ENCODE measurements at regions not wholly inside any gene's neighbourhood (a gene's known extent, or its start where the extent isn't known, plus 50 kb on each side); places are given as distances from the start of the nearest gene placed in this dataset.

DNA sequence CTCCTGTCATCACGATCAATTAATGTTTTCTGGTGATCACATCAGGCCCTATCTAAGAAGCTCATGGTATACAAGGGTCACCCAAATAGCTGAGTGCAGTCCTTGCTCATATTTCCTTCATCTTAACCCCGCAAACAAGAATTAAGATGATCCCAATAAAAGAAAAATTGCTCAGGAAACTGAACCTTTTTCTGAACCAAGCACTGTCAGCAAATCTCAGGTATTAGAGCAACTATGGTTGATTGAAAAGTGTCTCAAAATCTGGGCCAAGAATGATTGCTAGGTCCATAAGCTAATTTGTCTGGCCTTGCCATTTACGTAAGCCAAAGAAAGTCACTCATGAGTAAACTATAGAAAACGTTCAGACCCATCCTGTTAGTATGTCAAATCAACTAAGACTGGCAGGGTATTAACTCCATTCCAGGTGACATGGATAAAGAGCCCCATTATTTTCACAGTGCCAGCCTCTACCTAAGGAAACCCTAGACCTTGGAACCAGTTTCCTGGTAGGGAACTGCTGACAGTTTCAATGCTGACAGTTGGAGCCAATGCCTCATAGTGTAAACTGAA, 209.3 kb downstream of the DEPDC1B start:
- H3K27ac ChIP-seq (ENCODE audit: low read depth, low read length, poor library complexity, severe bottlenecking) = no peak overlapping the region
- ChIA-PET CTCF (no interaction called here), POLR2A (ENCODE audit: low non-redundant PET) (no interaction called here)
- H3K27me3 ChIP-seq (replicated peaks; ENCODE audit: insufficient read depth, low read depth, low read length, poor library complexity) = no peaks in the 10 kb centered on the region
- DNase-seq (ENCODE audit: low spot score) = no peak
- H3K36me3 ChIP-seq (ENCODE audit: insufficient read depth, low read length, poor library complexity, severe bottlenecking) = no peaks in the 10 kb centered on the region
- BruUV-seq (replicated peaks) = no TSS peak
- H3K9me3 ChIP-seq (ENCODE audit: low read depth, low read length, poor library complexity, severe bottlenecking) = no peaks in the 10 kb centered on the region
- intact Hi-C loops (cut with micrococcal nuclease; ENCODE audit: unreplicated experiment) = no loop called here
- no peak for TF ChIP-seq EZH2 (IDR thresholded peaks at IDR 0.05; ENCODE audit: borderline replicate concordance, low read depth, low read length, poor library complexity, severe bottlenecking)
- TF ChIP-seq, protein P1, sequence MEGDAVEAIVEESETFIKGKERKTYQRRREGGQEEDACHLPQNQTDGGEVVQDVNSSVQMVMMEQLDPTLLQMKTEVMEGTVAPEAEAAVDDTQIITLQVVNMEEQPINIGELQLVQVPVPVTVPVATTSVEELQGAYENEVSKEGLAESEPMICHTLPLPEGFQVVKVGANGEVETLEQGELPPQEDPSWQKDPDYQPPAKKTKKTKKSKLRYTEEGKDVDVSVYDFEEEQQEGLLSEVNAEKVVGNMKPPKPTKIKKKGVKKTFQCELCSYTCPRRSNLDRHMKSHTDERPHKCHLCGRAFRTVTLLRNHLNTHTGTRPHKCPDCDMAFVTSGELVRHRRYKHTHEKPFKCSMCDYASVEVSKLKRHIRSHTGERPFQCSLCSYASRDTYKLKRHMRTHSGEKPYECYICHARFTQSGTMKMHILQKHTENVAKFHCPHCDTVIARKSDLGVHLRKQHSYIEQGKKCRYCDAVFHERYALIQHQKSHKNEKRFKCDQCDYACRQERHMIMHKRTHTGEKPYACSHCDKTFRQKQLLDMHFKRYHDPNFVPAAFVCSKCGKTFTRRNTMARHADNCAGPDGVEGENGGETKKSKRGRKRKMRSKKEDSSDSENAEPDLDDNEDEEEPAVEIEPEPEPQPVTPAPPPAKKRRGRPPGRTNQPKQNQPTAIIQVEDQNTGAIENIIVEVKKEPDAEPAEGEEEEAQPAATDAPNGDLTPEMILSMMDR (conservative IDR thresholded peaks at IDR 0.05; ENCODE audit: low read depth, low read length) = no peak
- H3K4me3 ChIP-seq (ENCODE audit: low read depth, low read length, poor library complexity, severe bottlenecking) = no peak overlapping the region
- H3K4me1 ChIP-seq (ENCODE audit: insufficient read depth, low read length, poor library complexity, severe bottlenecking) = no peaks in the 10 kb centered on the region

DNA sequence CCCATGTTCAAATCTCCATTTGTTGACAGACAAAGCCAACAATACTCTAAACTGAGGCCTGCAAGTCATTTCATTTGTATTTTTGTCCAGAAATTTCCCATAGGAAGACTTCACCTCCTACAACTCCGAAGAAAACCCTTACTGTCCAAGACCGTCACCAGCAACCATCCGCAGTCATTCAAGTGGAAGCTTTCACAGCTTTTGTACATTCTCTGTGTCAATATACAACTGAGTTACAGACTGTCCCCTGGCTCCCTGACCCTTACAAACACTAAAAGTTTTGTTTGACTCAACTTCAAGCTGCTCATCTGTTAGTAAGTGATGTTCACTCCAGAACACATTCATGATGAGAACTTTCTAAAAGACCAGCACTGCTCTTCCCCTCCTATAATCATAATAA, 210.1 kb downstream of the DEPDC1B start:
- intact Hi-C loops (cut with micrococcal nuclease; ENCODE audit: unreplicated experiment) = no loop called here
- H3K9me3 ChIP-seq (ENCODE audit: low read depth, low read length, poor library complexity, severe bottlenecking) = no peaks in the 10 kb centered on the region
- no peak for DNase-seq (ENCODE audit: low spot score)
- ChIA-PET POLR2A (ENCODE audit: low non-redundant PET) (no interaction called here), CTCF (no interaction called here)
- no peak for TF ChIP-seq EZH2 (IDR thresholded peaks at IDR 0.05; ENCODE audit: borderline replicate concordance, low read depth, low read length, poor library complexity, severe bottlenecking)
- TF ChIP-seq, protein P1 (conservative IDR thresholded peaks at IDR 0.05; ENCODE audit: low read depth, low read length) = no peak
- no peak overlapping the region for H3K4me3 ChIP-seq (ENCODE audit: low read depth, low read length, poor library complexity, severe bottlenecking)
- no peaks in the 10 kb centered on the region for H3K27me3 ChIP-seq (replicated peaks; ENCODE audit: insufficient read depth, low read depth, low read length, poor library complexity)
- no peak overlapping the region for H3K27ac ChIP-seq (ENCODE audit: low read depth, low read length, poor library complexity, severe bottlenecking)
- H3K4me1 ChIP-seq (ENCODE audit: insufficient read depth, low read length, poor library complexity, severe bottlenecking) = no peaks in the 10 kb centered on the region
- no TSS peak for BruUV-seq (replicated peaks)
- H3K36me3 ChIP-seq (ENCODE audit: insufficient read depth, low read length, poor library complexity, severe bottlenecking) = no peaks in the 10 kb centered on the region

DNA sequence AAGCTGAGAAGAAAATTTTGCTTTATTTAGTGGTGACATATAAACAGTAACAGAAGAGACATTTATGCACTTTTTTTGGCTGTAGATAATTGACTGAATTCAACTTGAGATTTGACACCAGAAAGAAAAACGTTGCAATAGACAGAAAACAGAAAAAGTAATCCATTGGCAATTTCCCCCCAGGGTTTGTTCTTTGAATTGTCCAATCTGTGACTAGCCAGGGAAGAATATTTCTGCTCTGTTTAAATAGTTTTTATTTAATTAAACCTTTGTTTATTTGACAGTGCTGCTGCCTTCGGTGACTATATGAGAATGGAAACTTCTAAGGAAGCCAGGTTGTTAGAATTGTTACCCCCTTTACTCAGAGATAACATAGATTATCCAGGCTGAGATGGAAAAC, 210.6 kb downstream of the DEPDC1B start:
- BruUV-seq (replicated peaks) = no TSS peak
- POLR2A ChIA-PET (ENCODE audit: low non-redundant PET) = no interaction called here
- no peak for TF ChIP-seq EZH2 (IDR thresholded peaks at IDR 0.05; ENCODE audit: borderline replicate concordance, low read depth, low read length, poor library complexity, severe bottlenecking)
- TF ChIP-seq, protein P1 (conservative IDR thresholded peaks at IDR 0.05; ENCODE audit: low read depth, low read length) = no peak
- no peak for DNase-seq (ENCODE audit: low spot score)
- no peak overlapping the region for H3K4me3 ChIP-seq (ENCODE audit: low read depth, low read length, poor library complexity, severe bottlenecking)
- H3K36me3 ChIP-seq (ENCODE audit: insufficient read depth, low read length, poor library complexity, severe bottlenecking) = no peaks in the 10 kb centered on the region
- CTCF ChIA-PET = no interaction called here
- H3K27ac ChIP-seq (ENCODE audit: low read depth, low read length, poor library complexity, severe bottlenecking) = no peak overlapping the region
- H3K4me1 ChIP-seq (ENCODE audit: insufficient read depth, low read length, poor library complexity, severe bottlenecking) = no peaks in the 10 kb centered on the region
- intact Hi-C loops (cut with micrococcal nuclease; ENCODE audit: unreplicated experiment) = no loop called here
- H3K27me3 ChIP-seq (replicated peaks; ENCODE audit: insufficient read depth, low read depth, low read length, poor library complexity) = no peaks in the 10 kb centered on the region
- no peaks in the 10 kb centered on the region for H3K9me3 ChIP-seq (ENCODE audit: low read depth, low read length, poor library complexity, severe bottlenecking)

All from A673 (cell line).